ENCODE measurements at regions not wholly inside any gene's neighbourhood (a gene's known extent, or its start where the extent isn't known, plus 50 kb on each side); places are given as distances from the start of the nearest gene placed in this dataset.
A peak's percentile ranks its signal among the peaks of the same experiment; 100 is the strongest.

- no peak for DNase-seq (ENCODE audit: low read depth)
- no peak for FAIRE-seq
- H3K36me3 ChIP-seq (ENCODE audit: control insufficient read depth, insufficient read depth, low read length), result no peaks in the 10 kb centered on the region
- H3K27me3 ChIP-seq (ENCODE audit: control insufficient read depth, insufficient read depth, low read length), result no peaks in the 10 kb centered on the region
- no peak for TF ChIP-seq CTCF (IDR thresholded peaks at IDR 0.05; ENCODE audit: insufficient read depth, low read length, severe bottlenecking)
- H3K4me3 ChIP-seq (ENCODE audit: low read depth, low read length), result no peak overlapping the region
These were observed 253.2 kb downstream of the HTR7 start for GRCh38 chr10:90604636-90605035.

DNA sequence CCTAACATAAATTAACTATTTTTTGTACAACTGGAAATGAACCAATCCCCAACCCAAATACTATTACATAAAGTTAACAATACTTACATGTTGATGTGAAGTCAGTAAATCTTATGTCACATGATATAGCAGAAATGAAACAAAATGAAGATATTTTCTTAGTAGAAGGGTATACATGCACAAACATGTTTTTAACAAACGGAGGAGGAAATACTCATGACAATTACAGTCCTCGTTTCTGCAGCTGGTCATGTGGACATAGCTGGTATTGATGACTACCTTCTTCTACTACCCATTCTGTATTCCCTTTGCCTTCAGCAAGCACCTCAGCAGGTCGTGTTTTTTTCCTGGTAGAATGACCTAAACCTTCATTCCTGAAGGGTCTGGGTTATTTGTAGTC, 252.3 kb downstream of the HTR7 start:
- no peak for TF ChIP-seq CTCF (IDR thresholded peaks at IDR 0.05; ENCODE audit: insufficient read depth, low read length, severe bottlenecking)
- Histone ChIP-seq H3K36me3 (ENCODE audit: control insufficient read depth, insufficient read depth, low read length) (no peaks in the 10 kb centered on the region), H3K27me3 (ENCODE audit: control insufficient read depth, insufficient read depth, low read length) (no peaks in the 10 kb centered on the region), H3K4me3 (ENCODE audit: low read depth, low read length) (no peak overlapping the region)
- DNase-seq (ENCODE audit: low read depth) (peak; percentile 60), FAIRE-seq (no peak)

- no peak for FAIRE-seq
- TF ChIP-seq CTCF (IDR thresholded peaks at IDR 0.05; ENCODE audit: insufficient read depth, low read length, severe bottlenecking), result no peak
- no peak for DNase-seq (ENCODE audit: low read depth)
- H3K4me3 ChIP-seq (ENCODE audit: low read depth, low read length), result no peak overlapping the region
- H3K27me3 ChIP-seq (ENCODE audit: control insufficient read depth, insufficient read depth, low read length), result peaks cover 2% of the 10 kb centered on the region
- no peaks in the 10 kb centered on the region for H3K36me3 ChIP-seq (ENCODE audit: control insufficient read depth, insufficient read depth, low read length)
These were observed 245.6 kb downstream of the HTR7 start for GRCh38 chr10:90612276-90612675.

- FAIRE-seq (no peak), DNase-seq (ENCODE audit: low read depth) (no peak)
- no peaks in the 10 kb centered on the region for H3K36me3 ChIP-seq (ENCODE audit: control insufficient read depth, insufficient read depth, low read length)
- H3K27me3 ChIP-seq (ENCODE audit: control insufficient read depth, insufficient read depth, low read length), result peaks cover 2% of the 10 kb centered on the region
- no peak for TF ChIP-seq CTCF (IDR thresholded peaks at IDR 0.05; ENCODE audit: insufficient read depth, low read length, severe bottlenecking)
- no peak overlapping the region for H3K4me3 ChIP-seq (ENCODE audit: low read depth, low read length)
These were observed 243.2 kb downstream of the HTR7 start for GRCh38 chr10:90614631-90615030.

DNA sequence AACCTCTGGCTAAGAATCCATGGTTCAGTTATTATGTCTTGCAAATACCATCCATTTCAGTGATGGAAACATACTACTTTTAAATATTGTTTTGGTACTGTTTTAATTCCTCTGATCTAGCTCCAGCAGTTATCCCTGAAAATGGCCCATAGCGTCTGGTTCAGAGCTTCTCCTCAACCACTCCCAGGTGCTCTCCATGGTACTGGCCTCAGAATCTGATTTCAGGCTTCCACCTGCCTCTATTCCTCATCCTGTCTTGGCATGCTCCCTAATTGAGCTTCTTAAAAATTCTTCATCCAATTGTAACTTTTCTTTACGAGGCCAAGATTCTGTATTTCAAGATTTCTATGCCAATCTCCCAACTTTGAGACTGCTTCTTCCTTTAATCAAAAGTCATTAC, 236.3 kb downstream of the HTR7 start:
- DNase-seq (ENCODE audit: low read depth), result peak; percentile 20
- TF ChIP-seq CTCF (IDR thresholded peaks at IDR 0.05; ENCODE audit: insufficient read depth, low read length, severe bottlenecking), result no peak
- H3K27me3 ChIP-seq (ENCODE audit: control insufficient read depth, insufficient read depth, low read length), result no peaks in the 10 kb centered on the region
- H3K4me3 ChIP-seq (ENCODE audit: low read depth, low read length), result no peak overlapping the region
- FAIRE-seq, result no peak
- no peaks in the 10 kb centered on the region for H3K36me3 ChIP-seq (ENCODE audit: control insufficient read depth, insufficient read depth, low read length)

- FAIRE-seq (peak; percentile 18), DNase-seq (ENCODE audit: low read depth) (no peak)
- Histone ChIP-seq H3K4me3 (ENCODE audit: low read depth, low read length) (no peak overlapping the region), H3K27me3 (ENCODE audit: control insufficient read depth, insufficient read depth, low read length) (no peaks in the 10 kb centered on the region), H3K36me3 (ENCODE audit: control insufficient read depth, insufficient read depth, low read length) (no peaks in the 10 kb centered on the region)
- TF ChIP-seq CTCF (IDR thresholded peaks at IDR 0.05; ENCODE audit: insufficient read depth, low read length, severe bottlenecking), result no peak
These were observed 222.6 kb downstream of the HTR7 start for GRCh38 chr10:90635111-90635765.
